LNCaP clone FGC (cell line): ENCODE measurements at regions not wholly inside any gene's neighbourhood (a gene's known extent, or its start where the extent isn't known, plus 50 kb on each side); places are given as distances from the start of the nearest gene placed in this dataset.

Source experiments
- DNase-seq: peaks from one replicate; pipeline ENCODE4 v3.0.0-alpha.2; 2011; ENCODE audit warnings: low read depth
- H3K4me3 ChIP-seq: 2 replicates; pipeline ENCODE4 v1.5.1; 2011; ENCODE audit warnings: mild to moderate bottlenecking, low read depth, low read length, control low read depth
- CTCF ChIP-seq: IDR thresholded peaks from 2 replicates; pipeline ENCODE4 v1.5.1; 2012; ENCODE audit warnings: mild to moderate bottlenecking; ENCODE audit not compliant: control insufficient read depth, insufficient read depth; ENCODE audit errors: extremely low read depth

DNA sequence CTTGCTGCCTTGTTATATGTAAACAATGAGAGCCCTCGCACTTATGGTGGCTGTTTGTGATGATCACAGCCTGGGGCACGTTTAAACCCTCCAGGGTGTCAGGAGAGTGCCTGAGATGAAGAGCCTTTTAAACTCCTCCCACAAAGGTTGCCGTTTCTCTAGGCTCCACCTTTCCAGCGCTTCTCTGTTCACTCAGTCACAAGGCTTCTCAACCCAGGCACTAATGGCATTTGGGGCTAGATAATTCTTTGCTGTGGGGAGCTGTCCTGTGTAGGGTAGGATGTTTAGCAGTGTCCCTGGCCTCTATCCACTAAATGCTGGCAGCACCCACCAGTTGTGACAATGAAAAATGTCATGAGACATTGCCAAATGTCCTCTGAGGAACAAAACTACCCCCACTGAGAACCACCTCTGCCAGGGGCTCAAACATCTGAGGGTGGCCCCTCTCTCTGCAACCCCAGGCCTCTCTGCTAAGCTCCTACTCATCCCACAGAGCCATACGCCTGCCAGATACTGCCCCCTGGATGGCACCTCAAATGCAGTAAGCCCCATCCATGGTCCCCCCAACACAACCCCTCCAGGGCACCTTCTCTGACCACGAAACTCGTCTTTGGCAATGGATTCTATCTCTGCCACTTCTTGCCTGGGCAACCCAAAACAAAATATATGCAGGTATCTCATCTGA, 144.3 kb upstream of the ZMIZ1 start:
- no peak for TF ChIP-seq CTCF
- H3K4me3 ChIP-seq: no peak overlapping the region
- no peak for DNase-seq

- TF ChIP-seq CTCF: no peak
- no peak for DNase-seq
- H3K4me3 ChIP-seq: no peak overlapping the region
Measured at GRCh38 chr10:78925275-78925674, 143.5 kb upstream of the ZMIZ1 start.

DNA sequence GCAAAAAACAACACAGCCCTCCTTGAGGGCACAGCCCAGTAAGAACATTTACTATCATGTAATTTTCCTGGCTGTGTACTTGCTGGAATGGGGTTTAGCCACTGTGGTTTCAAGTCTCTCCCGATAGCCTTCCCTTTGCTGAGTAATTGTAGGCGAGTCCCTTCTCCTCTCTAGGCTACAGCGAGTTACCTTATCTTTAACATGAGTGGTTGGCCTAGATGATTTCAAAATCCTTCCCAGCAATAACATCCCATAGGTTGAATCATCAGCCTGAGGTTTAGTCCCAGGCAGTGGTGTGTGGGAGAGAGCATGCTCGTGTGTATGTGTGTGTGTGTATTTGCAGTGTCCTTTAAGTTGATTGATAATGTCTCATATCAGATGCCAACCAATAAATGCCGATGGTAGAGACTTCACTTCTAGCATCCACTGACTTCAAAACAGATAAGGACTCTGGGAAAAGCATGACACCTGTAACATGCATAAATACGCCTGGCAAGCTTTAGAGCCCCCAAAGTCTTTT, 142.9 kb upstream of the ZMIZ1 start:
- no peak for DNase-seq
- TF ChIP-seq CTCF: no peak
- no peak overlapping the region for H3K4me3 ChIP-seq

DNA sequence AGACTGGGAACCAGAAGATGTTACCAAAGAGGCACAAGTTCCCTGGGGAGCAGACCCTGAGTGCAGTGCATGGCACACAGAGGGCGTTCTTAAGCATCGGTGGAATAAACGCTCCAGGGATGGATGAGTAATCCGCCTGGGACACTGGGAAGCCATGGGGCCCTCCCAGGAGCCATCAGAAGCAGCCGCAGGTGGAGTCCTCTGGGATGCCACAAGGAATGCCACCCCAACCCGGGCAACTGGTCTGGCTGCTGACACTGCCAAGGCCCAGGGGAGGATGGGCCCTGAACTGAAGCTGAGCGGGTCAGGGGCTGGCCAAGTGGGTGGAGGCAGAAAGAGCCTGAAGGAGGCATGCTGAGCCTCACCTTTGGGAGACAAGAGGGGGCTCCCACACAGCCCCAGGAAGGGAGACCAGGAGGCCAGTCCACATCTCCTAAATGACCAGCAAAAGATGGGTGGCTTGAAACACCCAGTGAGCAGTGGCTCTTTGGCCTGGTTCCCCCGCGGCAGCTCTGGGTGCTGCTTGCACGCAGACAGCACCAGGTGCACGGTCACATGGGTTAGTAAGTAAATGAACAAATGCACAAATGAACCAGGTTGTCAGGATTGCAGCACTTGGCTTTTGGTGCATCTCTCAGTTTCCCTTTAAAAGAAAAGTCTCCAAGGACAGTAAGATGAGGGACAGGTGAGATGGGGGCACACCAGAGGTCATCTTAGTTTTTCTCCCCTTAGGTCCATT, 141.3 kb upstream of the ZMIZ1 start:
- DNase-seq: peak; percentile 61
- no peak overlapping the region for H3K4me3 ChIP-seq
- no peak for TF ChIP-seq CTCF

DNA sequence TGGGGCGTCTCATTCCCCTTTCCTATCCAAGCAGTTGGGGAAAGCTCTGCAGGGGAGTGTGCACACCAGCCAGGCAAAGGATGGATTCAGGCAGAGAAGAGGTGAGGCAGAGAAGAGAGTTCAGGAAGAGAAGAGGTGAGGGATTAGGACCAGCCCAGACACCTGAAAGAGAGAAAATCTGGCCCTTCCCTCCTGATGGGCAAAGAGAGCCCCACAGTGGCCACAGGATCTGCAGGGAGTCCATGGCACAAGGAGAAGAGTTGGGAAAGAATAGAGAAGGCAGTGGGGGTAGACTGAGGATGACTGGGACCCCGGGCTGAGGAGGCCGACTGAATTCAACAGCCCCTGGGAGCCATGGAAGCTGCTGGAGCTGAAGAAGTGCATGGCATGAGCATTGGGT, 140.4 kb upstream of the ZMIZ1 start:
- no peak overlapping the region for H3K4me3 ChIP-seq
- no peak for TF ChIP-seq CTCF
- no peak for DNase-seq

DNA sequence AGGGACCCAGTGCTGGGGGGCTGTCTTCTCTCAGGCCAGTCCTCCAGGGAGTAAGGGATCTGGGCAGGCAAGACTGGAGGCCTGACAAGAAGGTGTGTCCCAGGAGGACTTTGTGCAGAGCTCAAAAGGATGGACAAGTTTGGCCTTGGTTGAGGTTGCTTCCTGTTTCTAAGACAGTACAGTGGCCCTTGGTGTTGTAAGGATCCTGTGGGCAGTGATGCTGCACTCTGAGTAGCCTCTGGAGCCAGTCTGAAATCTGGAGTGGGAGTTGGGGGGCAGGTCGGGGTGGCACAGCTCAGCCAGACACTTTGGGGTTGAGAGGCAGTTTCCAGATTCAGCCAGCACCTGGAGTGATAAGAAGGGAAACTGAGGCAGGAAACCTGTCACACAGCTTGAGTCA, 139.2 kb upstream of the ZMIZ1 start:
- H3K4me3 ChIP-seq: no peak overlapping the region
- no peak for TF ChIP-seq CTCF
- DNase-seq: no peak
